ENCODE measurements at regions not wholly inside any gene's neighbourhood (a gene's known extent, or its start where the extent isn't known, plus 50 kb on each side); places are given as distances from the start of the nearest gene placed in this dataset.

- DNase-seq: no peak
Measured at GRCh38 chr6:166691199-166691598, 64.1 kb upstream of the RPS6KA2 start.

GRCh38 chr6:166689687-166690086 is 62.6 kb upstream of the RPS6KA2 start:
- no peak for DNase-seq

- DNase-seq: no peak
Measured at GRCh38 chr6:166688901-166689300, 61.9 kb upstream of the RPS6KA2 start.

- DNase-seq: no peak
Measured at GRCh38 chr6:166687879-166688205, 60.8 kb upstream of the RPS6KA2 start.

- no peak for DNase-seq
Measured at GRCh38 chr6:166687070-166687878, 60.2 kb upstream of the RPS6KA2 start.

- no peak for DNase-seq
Measured at GRCh38 chr6:166686317-166686716, 59.3 kb upstream of the RPS6KA2 start.

GRCh38 chr6:166684866-166685265 is 57.8 kb upstream of the RPS6KA2 start:
- DNase-seq: no peak

GRCh38 chr6:166684170-166684569 is 57.1 kb upstream of the RPS6KA2 start:
- no peak for DNase-seq

GRCh38 chr6:166683477-166683876 is 56.4 kb upstream of the RPS6KA2 start:
- DNase-seq: no peak

- no peak for DNase-seq
Measured at GRCh38 chr6:166679566-166679965, 52.5 kb upstream of the RPS6KA2 start.

- DNase-seq: no peak
Measured at GRCh38 chr6:166678426-166678825, 51.4 kb upstream of the RPS6KA2 start.

GRCh38 chr6:166677941-166678340 is 50.9 kb upstream of the RPS6KA2 start:
- no peak for DNase-seq

Data from occipital lobe (tissue), 1 donor.